K562 (cell line): ENCODE measurements at regions not wholly inside any gene's neighbourhood (a gene's known extent, or its start where the extent isn't known, plus 50 kb on each side); places are given as distances from the start of the nearest gene placed in this dataset.

Source experiments
- FOXK1 ChIP-seq: sonication (generic); formaldehyde crosslinking; IDR thresholded peaks from 2 replicates; pipeline ENCODE4 v1.8.0; 2022; ENCODE audit warnings: missing genetic modification reagents, mild to moderate bottlenecking, borderline replicate concordance
- HDGF ChIP-seq: fragments of 450-650 bp; IDR thresholded peaks from 2 replicates; pipeline ENCODE4 v1.6.1; 2016
- POLR2A ChIP-seq: fragments of 450-650 bp; conservative IDR thresholded peaks from 2 replicates; pipeline ENCODE4 v1.6.1; 2016
- REST ChIP-seq, 2 experiments: fragments of 450-650 bp; formaldehyde crosslinking in 1 of 2; IDR thresholded peaks; 2 replicates each; pipeline versions ENCODE4 v1.4.0 to v1.6.1; 2014 to 2020; ENCODE audit warnings: mild to moderate bottlenecking in 2 of 2, borderline replicate concordance in 1 of 2, low read depth in 1 of 2
- SIN3A ChIP-seq, 2 experiments: fragments of 150-350 bp in 1 of 2; IDR thresholded peaks; 2 replicates each; pipeline ENCODE4 v1.6.1; 2011 to 2016; ENCODE audit warnings: borderline replicate concordance in 2 of 2, low read depth in 2 of 2, low read length in 2 of 2, mild to moderate bottlenecking in 2 of 2, moderate library complexity in 2 of 2; ENCODE audit not compliant: control insufficient read depth in 1 of 2
- SLC30A9 ChIP-seq: fragments of 250-450 bp; sonication (Bioruptor Pico); IDR thresholded peaks from 2 replicates; pipeline ENCODE4 v1.8.0; 2022; ENCODE audit warnings: mild to moderate bottlenecking, moderate library complexity
- SMAD4 ChIP-seq: fragments of 250-450 bp; sonication (Bioruptor Pico); conservative IDR thresholded peaks from 2 replicates; pipeline ENCODE4 v1.8.0; 2021; ENCODE audit warnings: inconsistent platforms, mild to moderate bottlenecking, moderate library complexity
- TAF1 ChIP-seq: IDR thresholded peaks from 2 replicates; pipeline ENCODE4 v1.6.1; 2011; ENCODE audit warnings: mild to moderate bottlenecking, low read length, moderate library complexity; ENCODE audit not compliant: insufficient read depth, control insufficient read depth, severe bottlenecking; ENCODE audit errors: extremely low read depth
- ZNF24 ChIP-seq: fragments of 450-650 bp; IDR thresholded peaks from 2 replicates; pipeline ENCODE4 v1.6.1; 2016
- ZNF253 ChIP-seq: fragments of 250-450 bp; sonication (Bioruptor Pico); conservative IDR thresholded peaks from 2 replicates; pipeline ENCODE4 v1.6.1; 2021; ENCODE audit warnings: mild to moderate bottlenecking

- TF ChIP-seq POLR2A (no peak), SMAD4 (CRISPR knock-in tag) (no peak), SIN3A (IDR thresholded peaks at IDR 0.05; ENCODE audit: borderline replicate concordance in 2 of 2, control insufficient read depth in 1 of 2, low read depth in 2 of 2, low read length in 2 of 2) (no peak), ZNF253 (CRISPR knock-in tag) (no peak), REST (IDR thresholded peaks at IDR 0.05; ENCODE audit: borderline replicate concordance) (no peak), REST (CRISPR knock-in tag; IDR thresholded peaks at IDR 0.05; ENCODE audit: low read depth) (no peak), FOXK1 (CRISPR knock-in tag) (no peak), SLC30A9 (no peak), HDGF (no peak), TAF1 (no peak), ZNF24 (no peak)
Measured at GRCh38 chr15:38691377-38691776, 126.8 kb upstream of the RASGRP1 start.
